NCI-H2196 (cell line): ENCODE measurements at regions not wholly inside any gene's neighbourhood (a gene's known extent, or its start where the extent isn't known, plus 50 kb on each side); places are given as distances from the start of the nearest gene placed in this dataset.
"Not testable (repeated sequence)": the region's sequence is repeated elsewhere in the genome, so short reads cannot be mapped to it uniquely, and the experiment has no call there.

ENCODE experiments used
- DNase-seq: peaks from one replicate; lab custom pipeline; 2025; ENCODE audit not compliant: unreplicated experiment; lab: John Stamatoyannopoulos, UW

DNA sequence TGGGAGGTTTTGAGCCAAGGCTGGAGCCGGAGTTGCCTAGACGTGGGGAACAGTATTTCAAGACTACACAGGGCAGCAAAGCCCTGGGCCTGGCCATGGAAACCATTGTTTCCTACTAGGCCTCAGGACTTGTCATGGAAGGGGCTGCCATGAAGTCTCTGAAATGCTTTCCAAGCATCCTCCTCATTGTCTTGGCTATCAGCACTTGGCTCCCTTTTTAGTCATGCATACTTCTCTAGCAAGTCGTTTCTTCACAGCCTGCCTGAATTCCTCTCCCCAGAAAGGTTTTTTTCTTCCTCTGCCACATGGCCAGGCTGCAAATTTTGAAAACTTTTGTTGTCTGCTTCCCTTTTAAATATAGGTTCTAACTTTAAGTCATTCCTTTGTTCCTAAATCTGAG lies 406.6 kb upstream of the TMPRSS15 start:
- DNase-seq = no peak

DNA sequence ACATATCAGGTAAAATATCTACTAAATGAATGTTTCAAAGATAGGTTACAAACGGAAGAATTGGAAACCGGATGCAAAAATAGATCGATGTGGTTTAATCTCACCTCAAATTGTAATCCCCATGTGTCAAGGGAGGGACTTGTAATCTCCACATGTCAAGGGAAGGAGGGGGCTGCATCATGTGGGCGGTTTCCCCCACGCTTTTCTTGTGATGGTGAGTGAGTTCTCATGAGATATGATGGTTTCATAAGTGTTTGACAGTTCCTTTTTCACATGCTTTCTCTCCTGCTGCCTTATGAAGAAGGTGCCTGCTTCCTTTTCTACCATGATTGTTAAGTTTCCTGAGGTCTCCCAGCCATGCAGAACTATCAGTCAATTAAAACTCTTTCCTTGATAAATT lies 408.7 kb upstream of the TMPRSS15 start:
- no peak for DNase-seq

DNA sequence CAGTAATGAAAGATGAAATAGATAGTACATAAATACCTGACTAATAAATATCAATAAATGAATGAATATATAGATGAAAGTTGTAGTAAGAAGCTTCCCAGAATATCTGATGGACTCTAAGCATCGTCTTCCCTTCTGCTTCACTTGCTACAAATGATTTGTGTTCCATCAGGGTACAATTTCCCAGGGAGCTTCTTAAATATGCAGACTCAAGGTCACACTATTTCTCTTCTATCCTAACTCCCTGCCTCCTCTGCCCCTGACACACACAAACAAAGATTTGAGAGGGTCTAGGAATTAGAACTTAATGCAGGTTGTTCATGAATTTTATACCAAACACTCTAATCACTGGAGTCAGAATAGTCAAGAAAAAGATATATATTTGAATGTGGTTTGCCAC lies 415.9 kb upstream of the TMPRSS15 start:
- DNase-seq = no peak

DNA sequence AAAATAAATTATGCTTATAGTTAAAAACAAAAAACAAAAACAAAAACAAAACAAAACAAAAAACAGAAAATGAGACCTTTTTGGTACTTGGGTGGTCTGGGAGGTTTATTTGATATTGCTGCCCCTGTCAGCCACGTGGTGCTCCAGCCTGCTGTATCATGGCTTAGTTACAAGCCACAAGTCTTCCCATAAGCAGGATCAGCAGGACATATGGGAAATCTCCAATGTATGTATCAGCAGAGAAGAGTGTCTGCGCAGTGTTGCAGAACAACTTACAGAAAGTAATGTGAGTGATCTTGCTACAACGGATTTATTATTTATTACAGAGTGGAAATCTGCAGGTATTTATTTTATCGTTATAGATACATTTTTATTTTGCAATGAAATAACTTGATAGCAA lies 423.0 kb upstream of the TMPRSS15 start:
- no peak for DNase-seq

DNA sequence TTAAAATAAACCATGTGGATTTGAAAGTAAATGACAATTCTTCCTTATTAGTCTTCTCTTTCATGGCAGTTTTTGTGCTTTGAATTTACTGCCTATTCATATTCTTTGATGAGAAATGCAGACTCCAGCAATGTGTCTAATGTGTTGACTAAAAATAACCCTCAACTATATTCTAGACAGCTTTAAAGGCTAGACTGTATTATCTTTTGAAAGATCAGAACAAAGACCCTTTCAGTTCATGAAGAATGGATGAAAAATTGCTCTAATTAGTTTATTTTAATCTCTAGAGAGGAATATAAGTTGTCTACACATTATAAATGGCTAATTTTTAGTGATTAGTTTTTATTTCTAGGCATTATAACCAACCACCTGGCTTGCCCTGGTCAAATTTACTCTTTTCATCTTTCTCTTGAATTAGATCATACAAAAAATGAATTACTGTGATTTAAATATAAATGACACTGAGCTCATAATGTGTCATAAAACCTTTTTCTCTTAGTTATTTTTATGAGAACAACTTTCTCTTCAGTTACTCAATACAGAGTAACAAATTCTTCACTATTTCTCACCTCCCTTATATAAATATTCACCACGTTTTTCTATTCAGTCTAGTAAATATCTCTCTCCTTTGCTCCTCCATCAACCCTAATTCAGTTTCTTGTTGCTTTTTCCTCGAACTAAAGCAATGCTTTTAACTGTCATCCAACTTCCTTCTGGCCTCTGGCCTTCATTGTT lies 428.5 kb upstream of the TMPRSS15 start:
- DNase-seq = no peak

DNA sequence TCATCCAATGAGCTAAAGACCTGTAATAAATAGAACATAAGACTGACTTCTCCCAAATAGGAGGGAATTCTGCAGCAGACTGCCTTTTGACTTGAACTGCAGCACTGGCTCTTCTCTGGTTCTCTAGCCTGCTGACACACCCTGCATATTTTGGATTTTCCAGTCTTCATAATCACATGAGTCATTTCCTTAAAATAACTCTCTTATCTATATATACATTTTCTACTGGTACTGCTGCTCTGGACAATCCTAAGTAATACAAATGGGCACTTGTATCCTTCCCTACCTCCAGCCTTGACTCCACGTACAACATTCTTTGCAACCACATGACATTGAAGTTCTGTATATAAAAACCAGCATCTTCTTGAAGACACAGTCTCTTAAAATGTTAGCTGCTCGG lies 429.4 kb upstream of the TMPRSS15 start:
- no peak for DNase-seq

DNA sequence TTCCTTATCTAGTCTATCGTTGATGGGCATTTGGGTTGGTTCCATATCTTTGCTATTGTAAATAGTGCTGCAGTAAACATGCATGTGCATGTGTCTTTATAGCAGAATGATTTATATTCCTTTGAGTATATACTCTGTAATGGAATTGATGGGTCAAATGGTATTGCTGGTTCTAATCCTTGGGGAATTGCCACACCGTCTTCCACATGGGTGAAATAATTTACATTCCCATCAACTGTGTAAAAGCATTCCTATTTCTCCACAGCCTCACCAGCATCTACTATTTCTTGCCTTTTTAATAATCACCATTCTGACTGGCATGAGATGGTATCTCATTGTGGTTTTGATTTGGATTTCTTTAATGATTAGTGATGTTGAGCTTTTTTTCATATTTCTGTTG lies 430.5 kb upstream of the TMPRSS15 start:
- not testable (repeated sequence) for DNase-seq

DNA sequence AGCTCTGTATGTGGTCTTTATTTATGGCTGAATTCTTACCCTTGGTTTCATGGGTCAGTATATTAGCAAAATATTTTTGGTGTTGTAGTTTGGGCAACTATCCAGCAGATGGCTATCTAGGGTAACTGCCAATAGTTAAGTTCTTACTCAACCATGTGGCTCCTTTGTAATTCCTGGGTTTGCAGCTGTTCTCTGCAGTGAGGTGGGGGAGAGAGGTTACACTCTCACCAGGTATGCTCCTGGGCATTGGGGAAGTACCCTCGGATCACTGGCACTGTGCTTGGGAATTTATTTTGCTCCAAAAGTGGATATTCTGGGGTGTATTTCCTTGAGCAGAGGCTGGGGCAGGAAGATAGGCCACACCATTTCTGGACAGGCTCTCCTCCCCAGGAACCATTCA lies 436.7 kb upstream of the TMPRSS15 start:
- no peak for DNase-seq

DNA sequence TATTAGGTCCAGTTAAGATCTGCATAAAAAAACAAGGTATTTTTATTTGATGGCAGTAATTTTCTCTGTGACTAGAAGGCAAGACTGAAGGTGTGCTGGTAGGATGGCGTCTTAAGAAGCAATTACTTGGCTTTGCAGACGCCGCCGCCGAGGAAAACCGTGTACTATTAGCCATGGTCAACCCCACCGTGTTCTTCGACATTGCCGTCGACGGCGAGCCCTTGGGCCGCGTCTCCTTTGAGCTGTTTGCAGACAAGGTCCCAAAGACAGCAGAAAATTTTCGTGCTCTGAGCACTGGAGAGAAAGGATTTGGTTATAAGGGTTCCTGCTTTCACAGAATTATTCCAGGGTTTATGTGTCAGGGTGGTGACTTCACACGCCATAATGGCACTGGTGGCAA lies 454.0 kb upstream of the TMPRSS15 start:
- DNase-seq = not testable (repeated sequence)

DNA sequence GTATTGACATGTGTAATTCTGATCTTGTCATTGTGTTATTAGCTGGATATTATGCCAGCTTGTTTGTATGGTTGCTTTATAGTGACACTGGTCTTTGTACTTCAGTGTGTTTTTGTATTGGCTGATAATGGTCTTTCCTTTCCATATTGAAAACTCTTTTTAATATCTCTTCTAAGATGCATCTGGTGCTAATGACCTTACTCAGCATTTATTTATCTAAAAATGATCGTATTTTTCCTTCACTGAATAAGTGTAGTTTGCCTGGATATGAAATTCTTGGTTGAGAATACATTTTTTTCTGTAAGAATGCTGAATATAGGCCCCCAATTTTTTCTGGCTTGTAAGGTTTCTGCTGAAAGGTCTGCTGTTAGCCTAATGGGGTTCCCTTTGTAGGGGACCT lies 465.5 kb upstream of the TMPRSS15 start:
- no peak for DNase-seq

DNA sequence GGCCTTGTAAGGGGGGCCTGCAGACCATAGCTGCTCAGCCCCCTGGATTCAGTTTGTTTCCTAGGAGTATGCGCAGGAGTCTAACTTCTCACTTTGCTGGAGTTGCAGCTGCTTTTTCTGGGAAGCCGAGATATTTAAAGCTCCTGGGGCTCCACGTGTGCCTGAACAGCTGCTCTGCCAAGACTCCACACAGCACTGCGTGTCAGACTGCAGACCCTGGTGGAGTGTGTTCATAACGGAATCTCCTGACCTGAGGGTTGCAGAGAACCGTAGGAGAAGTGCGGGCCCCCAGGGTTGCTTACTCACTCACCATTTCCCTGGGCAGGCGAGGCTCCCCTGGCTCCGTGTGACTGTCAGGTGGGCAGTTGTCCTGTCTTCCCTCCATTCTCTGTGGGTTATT lies 474.3 kb upstream of the TMPRSS15 start:
- DNase-seq = no peak

DNA sequence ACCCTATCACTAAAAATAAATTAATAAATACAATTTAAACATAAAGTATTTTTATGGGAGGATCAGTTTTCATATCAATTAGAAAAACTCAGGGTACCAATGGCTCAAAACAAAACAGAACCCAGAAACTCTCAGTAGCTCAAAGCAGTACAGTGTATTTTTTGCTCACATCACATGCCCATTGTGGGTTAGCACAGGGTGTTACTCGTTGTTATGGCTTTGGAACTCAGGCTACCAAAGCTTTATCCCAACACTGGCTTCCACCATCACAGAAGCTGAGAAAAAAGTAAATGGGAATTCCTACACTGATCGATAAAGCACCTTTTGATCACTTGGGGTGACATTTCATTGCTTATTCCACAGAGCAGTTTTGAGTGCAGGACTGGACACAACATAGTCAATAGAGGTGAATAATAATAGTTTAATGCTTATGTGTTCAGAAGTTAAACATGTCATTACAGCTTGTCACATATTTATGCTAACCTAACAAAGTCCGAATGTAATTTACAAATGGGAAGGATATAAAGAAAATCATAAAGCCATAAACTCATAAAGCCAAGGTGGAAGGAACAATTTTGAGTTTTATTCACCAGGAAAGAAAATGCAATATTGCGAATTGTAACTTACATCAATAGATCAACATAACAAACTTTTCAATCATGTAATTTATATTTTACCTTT lies 484.5 kb upstream of the TMPRSS15 start:
- no peak for DNase-seq

DNA sequence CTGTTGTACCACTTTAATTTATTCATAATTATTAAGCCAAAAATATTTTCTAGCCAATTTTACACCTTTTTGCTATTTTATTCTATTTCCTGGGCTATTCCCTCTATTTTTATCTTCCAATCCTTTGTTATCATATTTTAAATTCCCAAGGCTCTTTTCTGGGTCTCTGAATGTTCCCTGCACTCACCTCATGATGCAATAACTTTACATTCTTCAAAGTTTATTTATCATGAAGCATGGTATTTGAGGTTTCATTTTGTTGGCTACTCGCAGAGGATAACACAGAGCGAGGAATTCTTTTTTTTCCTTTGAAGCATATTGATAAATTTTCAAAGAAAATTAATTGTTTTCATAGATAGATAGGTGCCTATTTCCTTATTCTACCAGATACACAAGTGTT lies 489.8 kb upstream of the TMPRSS15 start:
- no peak for DNase-seq

DNA sequence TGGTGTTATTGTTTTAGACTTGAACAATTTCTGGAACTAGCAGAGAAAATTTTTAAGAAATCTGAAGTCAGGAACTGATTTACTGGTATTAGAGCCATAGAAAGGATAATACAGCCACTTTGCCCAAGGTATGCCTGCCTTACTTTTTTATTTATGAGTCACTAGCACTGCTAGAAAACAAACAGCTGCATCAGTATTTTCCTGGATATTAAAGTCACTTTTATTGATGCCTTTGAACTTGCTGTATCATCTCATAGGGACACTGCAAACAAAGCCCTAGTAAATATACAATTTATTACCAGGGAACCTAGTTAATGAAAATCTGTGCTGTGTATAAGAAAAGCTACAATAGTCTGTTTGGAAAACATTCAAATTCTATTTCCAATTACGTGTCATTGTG lies 490.8 kb upstream of the TMPRSS15 start:
- no peak for DNase-seq

DNA sequence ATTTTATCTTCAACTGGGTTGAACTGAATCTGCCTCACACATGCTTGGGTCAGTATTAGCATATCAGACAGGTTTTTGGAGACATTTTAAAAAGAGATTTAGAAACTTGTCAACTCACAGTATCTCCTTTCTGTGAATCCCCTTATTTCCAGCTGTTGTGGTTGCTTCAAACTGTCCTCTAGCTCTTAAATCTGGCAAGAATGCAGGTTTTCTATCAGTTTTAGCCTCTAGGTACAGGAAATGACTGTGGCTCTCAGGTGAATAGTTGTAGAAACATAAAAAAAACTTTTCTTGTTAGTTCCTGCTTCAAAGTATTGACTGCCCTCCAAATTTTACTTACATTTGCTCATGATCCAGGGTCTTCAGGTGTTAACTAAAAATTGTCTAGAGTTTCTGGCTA lies 495.7 kb upstream of the TMPRSS15 start:
- no peak for DNase-seq

DNA sequence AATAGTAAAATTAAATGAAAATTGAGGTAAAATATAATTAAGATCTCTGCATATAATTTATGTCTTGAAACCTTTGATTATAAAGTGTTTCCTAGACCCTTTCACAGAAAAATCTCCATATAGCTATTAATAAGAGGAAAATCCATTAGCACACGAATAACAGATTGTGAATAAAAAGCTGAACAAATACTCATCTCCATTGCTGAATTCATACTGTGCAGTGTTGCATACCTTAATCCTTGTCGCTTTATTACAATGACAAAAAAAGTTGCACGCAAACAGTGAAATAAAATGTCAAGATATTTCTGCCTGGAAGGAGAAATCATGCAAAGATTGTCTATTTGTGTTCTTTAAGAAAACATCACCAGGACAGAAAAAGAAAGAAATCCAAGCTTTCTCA lies 499.1 kb upstream of the TMPRSS15 start:
- DNase-seq = no peak

DNA sequence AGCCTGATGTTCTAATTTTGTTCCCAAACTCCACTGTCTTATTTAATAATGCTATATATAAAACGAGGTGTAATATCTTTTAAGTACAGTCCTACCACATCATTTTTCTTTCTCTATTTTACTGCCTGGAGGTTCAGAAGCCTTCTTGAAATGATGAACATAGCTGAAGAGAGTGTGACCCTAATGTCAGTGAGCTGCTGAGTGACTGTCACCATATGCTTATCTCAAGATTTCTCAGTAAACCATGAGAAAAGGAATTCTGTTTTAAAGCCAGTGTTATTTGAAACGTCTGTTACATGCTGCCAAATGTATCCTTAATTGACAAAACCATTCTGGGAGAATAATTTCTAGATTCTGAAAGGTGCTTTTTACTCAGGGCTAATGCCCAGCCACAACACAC lies 503.5 kb upstream of the TMPRSS15 start:
- DNase-seq = no peak

DNA sequence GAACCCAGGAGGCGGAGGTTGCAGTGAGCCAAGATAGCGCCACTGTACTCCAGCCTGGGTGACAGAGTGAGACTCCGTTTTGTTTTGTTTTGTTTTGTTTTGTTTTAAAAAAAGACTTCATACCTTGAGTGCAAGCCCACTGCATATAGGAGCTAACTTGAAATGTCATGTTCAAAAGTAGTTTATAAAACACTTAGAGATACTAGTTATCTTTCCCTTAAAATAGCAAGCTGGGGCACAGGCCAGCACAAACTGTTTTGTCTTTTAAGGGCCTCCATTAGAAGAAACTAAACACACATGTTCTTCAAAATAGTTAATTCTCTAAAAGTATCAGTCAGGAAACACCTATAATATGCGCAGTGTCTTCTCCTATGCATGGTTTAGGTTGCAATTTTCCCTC lies 505.1 kb upstream of the TMPRSS15 start:
- DNase-seq = no peak

DNA sequence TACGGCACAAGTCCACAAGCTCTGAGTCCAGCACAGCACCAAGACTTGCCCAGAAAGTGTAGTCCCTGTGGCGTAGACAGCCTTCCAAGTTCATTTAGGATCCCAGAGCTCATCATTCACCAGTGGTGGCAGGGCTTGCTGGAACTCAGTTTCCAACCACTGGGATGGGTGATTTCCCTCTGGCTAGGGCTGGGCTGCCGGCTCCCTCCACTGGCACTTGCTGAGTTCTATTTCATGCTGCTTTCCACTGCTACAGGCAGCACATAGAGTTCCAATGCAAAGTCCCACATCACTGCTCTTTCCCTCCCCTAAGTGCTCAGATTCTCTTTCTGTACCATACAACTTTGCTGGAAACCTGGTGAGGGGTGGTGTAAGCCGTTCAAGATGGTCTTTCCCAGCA lies 510.3 kb upstream of the TMPRSS15 start:
- DNase-seq = no peak

DNA sequence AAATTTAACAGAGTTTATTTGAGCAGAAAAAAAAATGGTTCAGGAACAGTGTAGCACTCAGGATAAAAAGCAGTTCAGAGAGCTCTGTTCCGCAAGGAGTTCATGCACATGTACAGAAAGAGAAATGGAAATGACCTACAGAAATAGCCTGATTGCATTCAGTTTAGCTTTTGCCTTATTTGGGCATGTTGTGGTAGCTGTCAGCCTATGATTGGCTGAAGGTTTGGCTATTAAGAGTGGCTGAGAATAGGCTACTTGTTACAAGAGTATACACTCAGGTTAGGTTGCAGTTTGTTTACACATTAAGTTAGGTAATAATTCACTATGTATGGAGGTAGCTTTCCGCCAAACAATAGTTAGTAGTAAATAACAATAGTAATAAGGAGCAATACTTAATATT lies 511.0 kb upstream of the TMPRSS15 start:
- DNase-seq = no peak

DNA sequence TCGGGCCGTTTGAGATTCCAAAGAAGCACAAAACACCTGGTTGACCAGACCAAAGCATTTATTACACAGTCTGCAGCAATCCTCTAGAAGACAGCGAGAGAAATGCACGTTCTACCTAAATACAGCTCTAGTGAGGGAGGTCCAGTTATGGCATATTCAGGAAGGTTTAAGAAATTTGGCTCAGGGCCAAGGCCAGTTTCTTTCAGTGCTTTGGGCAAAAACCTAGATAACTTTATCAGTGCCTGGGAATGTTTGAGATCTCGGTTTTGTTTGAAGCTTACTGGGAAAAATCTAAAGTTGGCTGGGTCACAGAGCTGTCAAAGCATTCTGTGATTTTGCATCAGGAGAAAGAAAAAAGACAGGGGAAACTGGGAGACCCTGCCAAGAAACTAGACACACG lies 514.0 kb upstream of the TMPRSS15 start:
- DNase-seq = no peak

DNA sequence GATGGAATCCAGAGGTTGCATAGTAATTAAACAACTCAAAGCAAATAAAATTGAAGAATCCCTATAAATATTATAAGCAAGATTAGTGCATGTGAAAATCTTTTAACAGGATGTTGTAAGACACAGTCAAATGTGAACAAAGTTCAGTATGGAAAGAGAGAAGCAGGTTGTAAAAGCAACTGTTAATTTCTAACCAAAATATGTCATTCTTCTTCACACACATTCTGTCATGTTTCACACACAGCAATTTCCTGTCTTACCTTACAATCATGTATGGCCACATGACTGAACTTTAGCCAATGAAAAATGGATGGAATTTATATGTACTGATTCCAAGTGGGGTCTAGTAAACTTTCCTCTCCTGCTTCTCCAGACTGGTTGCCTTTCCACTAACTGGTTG lies 527.7 kb upstream of the TMPRSS15 start:
- no peak for DNase-seq

DNA sequence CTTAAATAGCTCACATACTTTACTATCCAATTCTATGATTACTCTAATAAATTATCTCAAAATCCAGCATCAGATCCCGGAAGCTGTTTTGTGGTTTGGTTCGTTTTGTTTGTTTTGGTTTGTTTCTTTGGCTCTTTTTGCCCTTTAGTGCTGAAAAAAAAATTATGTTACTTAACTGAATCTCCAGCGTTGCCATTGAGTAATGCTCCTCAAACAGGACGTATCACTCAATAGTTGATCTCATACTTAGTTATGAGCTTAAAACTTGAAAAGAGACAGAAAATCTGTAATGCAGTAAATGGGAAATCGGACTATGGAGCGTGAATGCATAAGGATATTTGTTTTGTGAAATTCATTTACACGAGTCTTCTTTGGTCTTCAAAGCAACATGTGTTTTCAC lies 533.8 kb upstream of the TMPRSS15 start:
- DNase-seq = no peak
